GM23338 (cell line): ENCODE measurements at regions not wholly inside any gene's neighbourhood (a gene's known extent, or its start where the extent isn't known, plus 50 kb on each side); places are given as distances from the start of the nearest gene placed in this dataset.

Experiments used
- ATAC-seq: fragments of 200-7000 bp; cut with Tn5 transposase; 3 replicates; pipeline ENCODE4 v1.9.1; 2020
- DNase-seq: peaks from one replicate; pipeline ENCODE4 v3.0.0-alpha.2; 2015; ENCODE audit warnings: low spot score
- H2AFZ ChIP-seq: fragments of 200-600 bp; sonication (generic); 2 replicates; pipeline ENCODE4 v1.8.0; 2016; ENCODE audit warnings: antibody characterized with exemption, mild to moderate bottlenecking, moderate library complexity
- H3F3A ChIP-seq: fragments of 200-600 bp; sonication (generic); replicated peaks from 2 replicates; pipeline ENCODE4 v1.8.0; 2017; ENCODE audit warnings: antibody characterized with exemption, mixed run types, low read depth
- H3K27ac ChIP-seq: fragments of 200-600 bp; sonication (generic); 2 replicates; pipeline ENCODE4 v1.6.1; 2016; ENCODE audit warnings: low read depth
- H3K27me3 ChIP-seq: fragments of 200-600 bp; sonication (generic); 2 replicates; pipeline ENCODE4 v1.8.0; 2016; ENCODE audit warnings: mild to moderate bottlenecking, mixed run types, moderate library complexity; ENCODE audit not compliant: insufficient read depth
- H3K36me3 ChIP-seq: fragments of 200-600 bp; sonication (generic); 2 replicates; pipeline ENCODE4 v1.8.0; 2016; ENCODE audit warnings: mild to moderate bottlenecking; ENCODE audit not compliant: insufficient read depth
- H3K4me1 ChIP-seq: fragments of 200-600 bp; sonication (generic); 2 replicates; pipeline ENCODE4 v1.8.0; 2016; ENCODE audit warnings: mild to moderate bottlenecking, moderate library complexity; ENCODE audit not compliant: insufficient read depth
- H3K4me2 ChIP-seq: fragments of 200-600 bp; sonication (generic); 2 replicates; pipeline ENCODE4 v1.7.1; 2017; ENCODE audit warnings: mixed run types
- H3K4me3 ChIP-seq: fragments of 200-600 bp; sonication (generic); 2 replicates; pipeline ENCODE4 v1.6.1; 2016; ENCODE audit warnings: mixed run types
- H3K79me2 ChIP-seq: fragments of 200-600 bp; sonication (generic); replicated peaks from 2 replicates; pipeline ENCODE4 v1.8.0; 2017; ENCODE audit warnings: mild to moderate bottlenecking; ENCODE audit not compliant: insufficient read depth
- H3K9me2 ChIP-seq: fragments of 200-600 bp; sonication (generic); 2 replicates; pipeline ENCODE4 v1.8.0; 2017; ENCODE audit not compliant: insufficient read depth
- H4K20me1 ChIP-seq: fragments of 200-600 bp; sonication (generic); replicated peaks from 2 replicates; pipeline ENCODE4 v1.8.0; 2017; ENCODE audit warnings: mild to moderate bottlenecking; ENCODE audit not compliant: insufficient read depth
- H3K27ac Mint-ChIP-seq: 2 replicates; pipeline ENCODE4 v1.8.0; 2020; ENCODE audit warnings: inconsistent platforms, mild to moderate bottlenecking, moderate library complexity, mixed read lengths
- H3K27me3 Mint-ChIP-seq: 3 replicates; pipeline ENCODE4 v1.8.0; 2022; ENCODE audit warnings: low read depth, mild to moderate bottlenecking, moderate library complexity, mixed read lengths, inconsistent platforms; ENCODE audit not compliant: insufficient read depth, poor library complexity
- H3K36me3 Mint-ChIP-seq: 3 replicates; pipeline ENCODE4 v1.8.0; 2021; ENCODE audit warnings: low read depth, mild to moderate bottlenecking, inconsistent platforms, moderate library complexity, mixed read lengths
- H3K4me1 Mint-ChIP-seq: 3 replicates; pipeline ENCODE4 v1.8.0; 2020; ENCODE audit warnings: mild to moderate bottlenecking, inconsistent platforms, mixed read lengths
- H3K4me3 Mint-ChIP-seq: 3 replicates; pipeline ENCODE4 v1.8.0; 2021; ENCODE audit warnings: moderate library complexity, mild to moderate bottlenecking, inconsistent platforms, mixed read lengths
- H3K9me3 Mint-ChIP-seq: 3 replicates; pipeline ENCODE4 v1.8.0; 2020; ENCODE audit warnings: moderate library complexity, mild to moderate bottlenecking, inconsistent platforms, mixed read lengths
- CREB1 ChIP-seq: fragments of 250-450 bp; sonication (Bioruptor Pico); IDR thresholded peaks from 2 replicates; pipeline ENCODE4 v1.5.0; 2020; ENCODE audit warnings: low read depth, mild to moderate bottlenecking, moderate library complexity
- CTCF ChIP-seq, 2 experiments: fragments of 200-600 bp in 1 of 2; sonication (generic) in 1 of 2; conservative IDR thresholded peaks; 2 replicates each; pipeline versions ENCODE4 v1.5.1 to v1.6.1; 2016 to 2017; ENCODE audit warnings: antibody characterized with exemption in 2 of 2, low read depth in 2 of 2, mild to moderate bottlenecking in 2 of 2, moderate library complexity in 1 of 2
- ETS1 ChIP-seq: IDR thresholded peaks from 2 replicates; pipeline ENCODE4 v1.6.1; 2016; ENCODE audit warnings: antibody characterized with exemption
- EZH2 ChIP-seq: fragments of 200-600 bp; sonication (generic); IDR thresholded peaks from one replicate; pipeline ENCODE4 v1.8.0; 2017; ENCODE audit warnings: antibody characterized with exemption, mild to moderate bottlenecking, low read depth; ENCODE audit not compliant: unreplicated experiment
- EZH2phosphoT487 ChIP-seq: fragments of 200-600 bp; sonication (generic); IDR thresholded peaks from one replicate; pipeline ENCODE4 v1.8.1; 2018; ENCODE audit warnings: antibody characterized with exemption; ENCODE audit not compliant: unreplicated experiment
- JUNB ChIP-seq: IDR thresholded peaks from one replicate; pipeline ENCODE4 v1.6.1; 2016; ENCODE audit warnings: antibody characterized with exemption; ENCODE audit not compliant: unreplicated experiment
- NANOG ChIP-seq: IDR thresholded peaks from 2 replicates; pipeline ENCODE4 v1.6.1; 2016; ENCODE audit warnings: antibody characterized with exemption, borderline replicate concordance
- POLR2AphosphoS5 ChIP-seq: IDR thresholded peaks from 2 replicates; pipeline ENCODE4 v1.6.1; 2016; ENCODE audit warnings: antibody characterized with exemption, low read depth
- REST ChIP-seq: IDR thresholded peaks from one replicate; pipeline ENCODE4 v1.6.1; 2018; ENCODE audit warnings: antibody characterized with exemption; ENCODE audit not compliant: unreplicated experiment
- STAT1 ChIP-seq: IDR thresholded peaks from one replicate; pipeline ENCODE4 v1.6.1; 2016; ENCODE audit warnings: antibody characterized with exemption; ENCODE audit not compliant: unreplicated experiment
- ZNF114 ChIP-seq: fragments of 250-450 bp; sonication (Bioruptor Pico); IDR thresholded peaks from 2 replicates; pipeline ENCODE4 v1.5.0; 2020; ENCODE audit warnings: mild to moderate bottlenecking, moderate library complexity
- ZNF331 ChIP-seq: fragments of 250-450 bp; sonication (Bioruptor Pico); IDR thresholded peaks from 2 replicates; pipeline ENCODE4 v1.5.0; 2020; ENCODE audit warnings: low read depth, mild to moderate bottlenecking, moderate library complexity
- ZNF462 ChIP-seq: fragments of 250-450 bp; sonication (Bioruptor Pico); IDR thresholded peaks from 2 replicates; pipeline ENCODE4 v1.5.0; 2020; ENCODE audit warnings: mild to moderate bottlenecking, moderate library complexity

- Histone ChIP-seq H3F3A (no peaks in the 10 kb centered on the region), H3K4me2 (no peak overlapping the region), H3K79me2 (no peaks in the 10 kb centered on the region), H3K36me3 (no peaks in the 10 kb centered on the region), H3K4me1 (no peaks in the 10 kb centered on the region), H3K27me3 (no peaks in the 10 kb centered on the region), H3K4me3 (no peak overlapping the region), H2AFZ (no peak overlapping the region), H3K27ac (no peak overlapping the region), H3K9me2 (0 out of 2 replicates have a peak, but pooled peaks cover under 1% of the 10 kb centered on the region), H4K20me1 (no peaks in the 10 kb centered on the region)
- Mint-ChIP-seq H3K4me3 (no peak overlapping the region), H3K36me3 (no peaks in the 10 kb centered on the region), H3K4me1 (no peaks in the 10 kb centered on the region), H3K27me3 (peaks cover 3% of the 10 kb centered on the region), H3K9me3 (peaks cover 11% of the 10 kb centered on the region; the same call in 1 of the 3 replicates), H3K27ac (no peak overlapping the region)
- TF ChIP-seq ZNF331 (CRISPR knock-in tag) (no peak), POLR2AphosphoS5 (no peak), ETS1 (no peak), CTCF (conservative IDR thresholded peaks at IDR 0.05; ENCODE audit: low read depth in 2 of 2) (no peak), ZNF462 (CRISPR knock-in tag) (no peak), CREB1 (CRISPR knock-in tag) (no peak), EZH2 (no peak), STAT1 (no peak), NANOG (no peak), ZNF114 (CRISPR knock-in tag) (no peak), EZH2phosphoT487 (no peak), REST (no peak), JUNB (no peak)
- ATAC-seq (no peak), DNase-seq (no peak)
These were observed 106.3 kb downstream of the TNFSF13B start for GRCh38 chr13:108375772-108376171.
